Smooth muscle cell (in vitro differentiated cells): ENCODE measurements at regions not wholly inside any gene's neighbourhood (a gene's known extent, or its start where the extent isn't known, plus 50 kb on each side); places are given as distances from the start of the nearest gene placed in this dataset.
A peak's percentile ranks its signal among the peaks of the same experiment; 100 is the strongest.
"Not testable (repeated sequence)": the region's sequence is repeated elsewhere in the genome, so short reads cannot be mapped to it uniquely, and the experiment has no call there.

Experiments used
- DNase-seq: peaks from one replicate; lab custom pipeline; 2025; ENCODE audit not compliant: unreplicated experiment; lab: John Stamatoyannopoulos, UW
- H2AFZ ChIP-seq: fragments of 200-600 bp; sonication (generic); 2 replicates; pipeline ENCODE4 v1.6.0; 2016; ENCODE audit warnings: antibody characterized with exemption, low read depth, mild to moderate bottlenecking
- H3F3A ChIP-seq: fragments of 200-600 bp; sonication (generic); 2 replicates; pipeline ENCODE4 v1.6.0; 2017; ENCODE audit warnings: antibody characterized with exemption, low read depth
- H3K27ac ChIP-seq: fragments of 200-600 bp; sonication (generic); 2 replicates; pipeline ENCODE4 v1.5.1; 2016; ENCODE audit warnings: low read depth, mild to moderate bottlenecking
- H3K27me3 ChIP-seq: fragments of 200-600 bp; sonication (generic); 2 replicates; pipeline ENCODE4 v1.6.1; 2016; ENCODE audit warnings: low read depth, mild to moderate bottlenecking
- H3K36me3 ChIP-seq: fragments of 200-600 bp; sonication (generic); 2 replicates; pipeline ENCODE4 v1.5.1; 2016; ENCODE audit warnings: low read depth
- H3K4me1 ChIP-seq: fragments of 200-600 bp; sonication (generic); 2 replicates; pipeline ENCODE4 v1.5.1; 2016; ENCODE audit warnings: low read depth
- H3K4me2 ChIP-seq: fragments of 200-600 bp; sonication (generic); 2 replicates; pipeline ENCODE4 v1.6.0; 2016; ENCODE audit warnings: mild to moderate bottlenecking
- H3K4me3 ChIP-seq: fragments of 200-600 bp; sonication (generic); 2 replicates; pipeline ENCODE4 v1.5.1; 2016; ENCODE audit warnings: mild to moderate bottlenecking
- H3K79me2 ChIP-seq: fragments of 200-600 bp; sonication (generic); 2 replicates; pipeline ENCODE4 v1.6.0; 2016; ENCODE audit warnings: low read depth, mild to moderate bottlenecking
- H3K9ac ChIP-seq: fragments of 200-600 bp; sonication (generic); 2 replicates; pipeline ENCODE4 v1.6.0; 2016; ENCODE audit warnings: low read depth
- H3K9me3 ChIP-seq: fragments of 200-600 bp; sonication (generic); replicated peaks from 2 replicates; pipeline ENCODE4 v1.5.1; 2016; ENCODE audit warnings: low read depth
- H4K20me1 ChIP-seq: fragments of 200-600 bp; sonication (generic); 2 replicates; pipeline ENCODE4 v1.6.0; 2016; ENCODE audit warnings: low read depth
- WGBS: methylation state at CpG from one replicate; pipeline ENCODE4 v1.1.7; 2016; ENCODE audit warnings: low lambda C conversion rate; 5-methylcytosine and 5-hydroxymethylcytosine counted together
- TF ChIP-seq, protein P1 (sequence below): fragments of 200-600 bp; sonication (generic); IDR thresholded peaks from 2 replicates; pipeline ENCODE4 v1.5.1; 2017; ENCODE audit warnings: borderline replicate concordance, mild to moderate bottlenecking, antibody characterized with exemption; ENCODE audit not compliant: insufficient read depth, poor library complexity, severe bottlenecking

DNA sequence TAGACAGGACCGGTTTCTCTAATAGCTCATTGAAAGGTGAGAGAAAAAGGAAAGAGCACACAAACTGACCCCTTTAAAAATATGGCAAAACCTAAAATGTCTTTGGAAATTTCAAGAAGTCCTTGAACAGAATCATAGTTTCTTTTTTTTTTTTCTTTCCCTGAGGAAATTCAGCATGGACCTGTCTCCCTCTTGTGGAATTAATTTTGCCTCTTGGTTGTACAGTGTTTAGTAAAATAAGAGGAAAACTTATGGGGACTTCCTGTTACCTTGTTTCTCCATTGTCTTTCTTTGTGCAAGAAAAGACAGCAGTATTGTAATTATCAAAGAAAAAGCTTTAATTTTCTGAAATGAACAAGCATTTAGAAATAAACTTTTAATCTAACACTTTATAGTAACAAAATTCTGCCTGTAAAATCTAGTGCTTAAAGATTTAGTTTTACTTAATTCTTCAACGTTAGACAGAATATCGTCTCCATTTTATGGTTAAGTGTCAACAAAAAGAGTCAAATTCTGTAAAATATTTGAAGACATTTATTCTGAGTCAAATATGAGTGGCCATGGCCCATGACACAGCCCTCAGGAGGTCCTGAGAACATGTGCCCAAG, 176.3 kb upstream of the NABP1 start:
- Histone ChIP-seq H3K27ac (no peak overlapping the region), H3K36me3 (no peaks in the 10 kb centered on the region), H3K9me3 (no peaks in the 10 kb centered on the region), H2AFZ (peak overlapping the region; percentile 49), H4K20me1 (no peaks in the 10 kb centered on the region), H3K79me2 (no peaks in the 10 kb centered on the region), H3K9ac (no peak overlapping the region), H3K4me3 (no peak overlapping the region), H3K4me2 (no peak overlapping the region), H3K4me1 (no peaks in the 10 kb centered on the region), H3F3A (no peaks in the 10 kb centered on the region), H3K27me3 (no peaks in the 10 kb centered on the region)
- 95% methylated on average over 3 of the region's 3 CpGs for WGBS
- TF ChIP-seq, protein P1, sequence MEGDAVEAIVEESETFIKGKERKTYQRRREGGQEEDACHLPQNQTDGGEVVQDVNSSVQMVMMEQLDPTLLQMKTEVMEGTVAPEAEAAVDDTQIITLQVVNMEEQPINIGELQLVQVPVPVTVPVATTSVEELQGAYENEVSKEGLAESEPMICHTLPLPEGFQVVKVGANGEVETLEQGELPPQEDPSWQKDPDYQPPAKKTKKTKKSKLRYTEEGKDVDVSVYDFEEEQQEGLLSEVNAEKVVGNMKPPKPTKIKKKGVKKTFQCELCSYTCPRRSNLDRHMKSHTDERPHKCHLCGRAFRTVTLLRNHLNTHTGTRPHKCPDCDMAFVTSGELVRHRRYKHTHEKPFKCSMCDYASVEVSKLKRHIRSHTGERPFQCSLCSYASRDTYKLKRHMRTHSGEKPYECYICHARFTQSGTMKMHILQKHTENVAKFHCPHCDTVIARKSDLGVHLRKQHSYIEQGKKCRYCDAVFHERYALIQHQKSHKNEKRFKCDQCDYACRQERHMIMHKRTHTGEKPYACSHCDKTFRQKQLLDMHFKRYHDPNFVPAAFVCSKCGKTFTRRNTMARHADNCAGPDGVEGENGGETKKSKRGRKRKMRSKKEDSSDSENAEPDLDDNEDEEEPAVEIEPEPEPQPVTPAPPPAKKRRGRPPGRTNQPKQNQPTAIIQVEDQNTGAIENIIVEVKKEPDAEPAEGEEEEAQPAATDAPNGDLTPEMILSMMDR: peak; percentile 79
- DNase-seq: no peak

GRCh38 chr2:191506515-191506914, 171.4 kb upstream of the NABP1 start:
- H4K20me1 ChIP-seq: no peaks in the 10 kb centered on the region
- no peak overlapping the region for H2AFZ ChIP-seq
- no peaks in the 10 kb centered on the region for H3K9me3 ChIP-seq
- H3F3A ChIP-seq: no peaks in the 10 kb centered on the region
- no peak for DNase-seq
- 93% methylated on average over 3 of the region's 3 CpGs for WGBS
- H3K36me3 ChIP-seq: no peaks in the 10 kb centered on the region
- H3K27me3 ChIP-seq: no peaks in the 10 kb centered on the region
- TF ChIP-seq, protein P1: no peak
- H3K4me2 ChIP-seq: no peak overlapping the region
- H3K79me2 ChIP-seq: no peaks in the 10 kb centered on the region
- no peak overlapping the region for H3K4me3 ChIP-seq
- H3K27ac ChIP-seq: no peak overlapping the region
- H3K9ac ChIP-seq: no peak overlapping the region
- no peaks in the 10 kb centered on the region for H3K4me1 ChIP-seq

- 86% methylated on average over 8 of the region's 8 CpGs for WGBS
- not testable (repeated sequence) for H3K79me2 ChIP-seq
Observed at GRCh38 chr2:191507252-191507853, 170.6 kb upstream of the NABP1 start.

DNA sequence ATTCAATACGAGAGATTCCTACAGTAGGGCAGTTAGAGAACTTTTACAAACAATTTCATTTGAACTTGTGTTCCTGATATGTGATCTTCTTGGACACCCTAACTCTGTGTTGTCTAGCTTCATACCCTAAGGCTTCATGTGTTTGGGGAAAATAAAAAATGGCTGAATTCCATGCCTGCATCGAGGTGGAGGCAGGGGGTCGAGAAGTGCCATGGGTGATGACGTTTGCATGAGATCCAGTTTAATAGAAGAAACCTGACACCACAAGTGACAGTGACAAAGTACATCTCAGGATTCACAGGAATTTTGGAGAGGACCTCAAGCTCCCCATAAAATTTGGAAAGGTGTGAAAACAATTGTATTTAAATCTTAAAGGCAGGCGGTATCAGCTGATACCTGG, 169.2 kb upstream of the NABP1 start:
- Histone ChIP-seq H3F3A (no peaks in the 10 kb centered on the region), H3K27ac (no peak overlapping the region), H3K4me1 (no peaks in the 10 kb centered on the region), H3K9ac (no peak overlapping the region), H3K4me2 (no peak overlapping the region), H3K9me3 (no peaks in the 10 kb centered on the region), H3K79me2 (no peaks in the 10 kb centered on the region), H3K36me3 (no peaks in the 10 kb centered on the region), H3K27me3 (no peaks in the 10 kb centered on the region), H3K4me3 (no peak overlapping the region), H4K20me1 (no peaks in the 10 kb centered on the region), H2AFZ (no peak overlapping the region)
- TF ChIP-seq, protein P1: no peak
- WGBS: 88% methylated on average over 5 of the region's 5 CpGs
- no peak for DNase-seq

More at GRCh38 chr2:191507252-191507853, 170.6 kb upstream of the NABP1 start:
- H3K9ac ChIP-seq, H3K27me3 ChIP-seq, H3K36me3 ChIP-seq, H3F3A ChIP-seq, H3K9me3 ChIP-seq, H3K4me2 ChIP-seq, H2AFZ ChIP-seq, H3K4me3 ChIP-seq, H4K20me1 ChIP-seq, H3K4me1 ChIP-seq, DNase-seq, H3K27ac ChIP-seq: not testable (repeated sequence)
